Activated T-helper 1 cell treated with anti-CD3 and anti-CD28 coated beads, Interleukin-12 subunit alpha, Interleukin-12 subunit beta, Interleukin-2, Interleukin-4 antibody, amounts not matched to agents 30 ng/mL and 10 ng/mL and 1 ng/mL, durations not matched to agents 14 hours and 24 hours and 36 hours (primary cell): ENCODE measurements at regions not wholly inside any gene's neighbourhood (a gene's known extent, or its start where the extent isn't known, plus 50 kb on each side); places are given as distances from the start of the nearest gene placed in this dataset.

ENCODE experiments used
- DNase-seq: peaks from one replicate; pipeline ENCODE4 v3.0.0; 2021; ENCODE audit warnings: low spot score
- H3K27ac Mint-ChIP-seq: one replicate; pipeline ENCODE4 v1.8.0; 2021; ENCODE audit warnings: mild to moderate bottlenecking, mixed read lengths
- H3K27me3 Mint-ChIP-seq: one replicate; pipeline ENCODE4 v1.8.0; 2022; ENCODE audit warnings: mild to moderate bottlenecking, moderate library complexity, mixed read lengths; ENCODE audit not compliant: insufficient read depth
- H3K36me3 Mint-ChIP-seq: one replicate; pipeline ENCODE4 v1.8.0; 2021; ENCODE audit warnings: low read depth, mixed read lengths
- H3K4me1 Mint-ChIP-seq: one replicate; pipeline ENCODE4 v1.8.0; 2021; ENCODE audit warnings: low read depth, mixed read lengths
- H3K4me3 Mint-ChIP-seq: one replicate; pipeline ENCODE4 v1.8.0; 2021; ENCODE audit warnings: mild to moderate bottlenecking, moderate library complexity, mixed read lengths
- H3K9me3 Mint-ChIP-seq: one replicate; pipeline ENCODE4 v1.8.0; 2021; ENCODE audit warnings: mixed read lengths
- intact Hi-C: fragments of 100-400 bp; cut with micrococcal nuclease; formaldehyde crosslinking; loops from one replicate; pipeline ENCODE4 v1.15.1; 2024

DNA sequence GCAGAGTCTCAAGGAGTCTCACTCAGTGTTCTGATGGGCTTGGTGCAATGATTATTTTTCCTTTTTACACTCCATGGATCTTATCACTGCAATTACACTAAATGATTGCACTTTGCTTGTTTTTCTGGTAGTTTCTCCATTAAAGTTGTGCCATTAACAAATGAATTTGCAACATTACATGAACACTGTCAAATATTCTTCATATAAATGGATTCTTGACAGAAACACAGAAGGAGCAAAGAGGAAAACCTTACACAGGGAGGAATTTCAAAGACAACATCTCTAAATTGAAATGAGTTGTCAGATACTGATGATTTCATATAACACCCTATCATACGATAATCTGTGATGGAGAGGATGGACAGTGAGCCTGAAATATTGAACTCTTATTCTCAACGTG is 65.4 kb upstream of the CHST9 start:
- DNase-seq = no peak
- H3K27ac Mint-ChIP-seq = no peak overlapping the region
- H3K27me3 Mint-ChIP-seq = no peaks in the 10 kb centered on the region
- no peak overlapping the region for H3K4me3 Mint-ChIP-seq
- peaks cover 7% of the 10 kb centered on the region for H3K9me3 Mint-ChIP-seq
- intact Hi-C loops = no loop called here
- H3K36me3 Mint-ChIP-seq = no peaks in the 10 kb centered on the region
- H3K4me1 Mint-ChIP-seq = no peaks in the 10 kb centered on the region

DNA sequence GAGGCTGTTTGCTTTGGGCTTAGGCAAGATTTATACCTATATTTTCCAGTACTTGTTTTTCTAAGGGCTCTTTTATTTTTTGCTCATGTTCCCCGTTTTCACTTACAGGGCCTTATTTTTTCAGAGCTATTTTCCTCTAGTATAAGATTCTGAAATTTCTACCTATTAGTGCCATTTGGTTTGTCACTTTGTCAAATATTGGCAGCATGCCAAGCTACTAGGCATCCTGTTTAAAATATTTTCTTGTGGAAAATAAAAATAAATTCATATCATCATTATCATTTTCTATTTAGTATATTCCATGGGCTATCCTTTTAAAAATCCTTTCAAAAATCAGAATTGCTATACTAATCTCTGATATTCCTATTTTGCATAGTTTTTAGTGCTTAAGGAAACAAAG is 64.8 kb upstream of the CHST9 start:
- intact Hi-C loops = no loop called here

DNA sequence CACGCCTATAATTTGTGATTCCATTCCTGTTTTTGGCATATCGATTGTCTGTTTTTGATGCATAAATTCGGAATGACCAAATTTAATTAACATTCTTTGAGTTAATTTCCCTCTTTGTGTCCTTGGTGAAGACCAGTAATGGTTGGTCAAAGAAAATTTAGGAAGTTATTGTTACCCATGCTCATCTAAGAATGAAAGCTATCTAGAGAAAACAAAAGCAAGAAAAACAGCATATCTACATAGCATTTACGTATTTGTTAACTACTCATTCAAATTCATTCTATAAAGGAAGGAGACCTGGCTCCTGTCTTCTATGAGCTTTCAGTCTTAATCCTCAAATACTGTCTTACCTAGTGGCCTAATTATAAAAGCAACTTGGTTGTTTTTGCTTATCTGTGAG is 59.2 kb upstream of the CHST9 start:
- no peak for DNase-seq
- no peak overlapping the region for H3K4me3 Mint-ChIP-seq
- H3K36me3 Mint-ChIP-seq = no peaks in the 10 kb centered on the region
- intact Hi-C loops = no loop called here
- no peaks in the 10 kb centered on the region for H3K27me3 Mint-ChIP-seq
- H3K4me1 Mint-ChIP-seq = no peaks in the 10 kb centered on the region
- H3K27ac Mint-ChIP-seq = no peak overlapping the region
- H3K9me3 Mint-ChIP-seq = peaks cover 8% of the 10 kb centered on the region

More for the DNA sequence above, 64.8 kb upstream of the CHST9 start:
- H3K27me3 Mint-ChIP-seq = no peaks in the 10 kb centered on the region
- H3K4me1 Mint-ChIP-seq = no peaks in the 10 kb centered on the region
- no peak for DNase-seq
- H3K9me3 Mint-ChIP-seq = peaks cover 7% of the 10 kb centered on the region
- no peak overlapping the region for H3K4me3 Mint-ChIP-seq
- no peak overlapping the region for H3K27ac Mint-ChIP-seq
- H3K36me3 Mint-ChIP-seq = no peaks in the 10 kb centered on the region

DNA sequence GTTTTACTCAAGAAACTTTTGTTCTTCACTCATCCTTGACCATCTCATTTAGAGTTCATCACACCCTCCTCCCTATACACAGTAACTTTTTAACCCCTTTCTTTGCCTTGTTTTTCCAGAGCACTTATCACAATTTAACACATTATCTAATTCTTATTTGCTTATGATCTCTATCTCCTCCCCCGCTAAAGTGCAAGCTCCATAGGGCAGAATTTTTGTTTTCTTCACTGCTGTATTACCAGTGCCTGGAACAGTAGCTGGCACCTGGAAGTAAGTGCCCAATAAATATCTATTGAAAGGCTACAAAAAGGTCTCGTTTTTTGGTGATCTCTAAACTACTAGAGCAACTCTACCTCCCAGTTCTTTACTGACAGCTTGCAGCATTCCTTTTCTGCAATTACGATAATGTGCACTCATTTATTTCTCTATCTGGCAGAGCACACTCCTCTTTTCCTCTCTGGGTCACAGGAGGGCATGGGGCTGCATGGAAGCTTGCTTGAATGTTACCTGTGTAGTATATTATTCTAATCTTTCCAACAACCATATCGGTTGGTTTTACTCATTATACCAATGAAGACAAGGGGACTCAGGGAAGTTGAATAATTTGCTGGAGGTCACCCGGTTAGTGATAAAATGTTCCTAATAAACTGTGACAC is 57.4 kb upstream of the CHST9 start:
- DNase-seq = no peak
- H3K27ac Mint-ChIP-seq = no peak overlapping the region
- H3K27me3 Mint-ChIP-seq = no peaks in the 10 kb centered on the region
- H3K36me3 Mint-ChIP-seq = no peaks in the 10 kb centered on the region
- peaks cover 6% of the 10 kb centered on the region for H3K9me3 Mint-ChIP-seq
- no peaks in the 10 kb centered on the region for H3K4me1 Mint-ChIP-seq
- no peak overlapping the region for H3K4me3 Mint-ChIP-seq
- intact Hi-C loops = no loop called here

DNA sequence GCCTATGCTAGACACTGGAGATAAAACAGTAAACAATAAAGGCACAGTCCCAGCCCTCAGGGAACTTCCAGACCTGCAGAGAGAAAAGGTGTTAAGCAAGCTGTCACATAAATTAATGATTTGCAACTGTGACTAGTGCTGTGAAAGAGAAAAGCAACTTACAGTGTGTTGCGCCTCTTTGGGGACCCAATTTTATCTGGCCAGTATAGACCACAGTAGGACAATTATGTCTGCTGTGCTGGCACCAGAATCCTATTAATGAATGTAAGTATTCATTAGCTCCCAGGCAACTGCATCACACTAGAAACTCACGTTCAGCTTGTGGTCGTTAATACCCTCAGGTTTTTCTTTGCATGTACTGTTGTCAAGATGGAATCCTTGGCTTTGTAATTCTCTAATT is 55.3 kb upstream of the CHST9 start:
- H3K27me3 Mint-ChIP-seq = no peaks in the 10 kb centered on the region

DNA sequence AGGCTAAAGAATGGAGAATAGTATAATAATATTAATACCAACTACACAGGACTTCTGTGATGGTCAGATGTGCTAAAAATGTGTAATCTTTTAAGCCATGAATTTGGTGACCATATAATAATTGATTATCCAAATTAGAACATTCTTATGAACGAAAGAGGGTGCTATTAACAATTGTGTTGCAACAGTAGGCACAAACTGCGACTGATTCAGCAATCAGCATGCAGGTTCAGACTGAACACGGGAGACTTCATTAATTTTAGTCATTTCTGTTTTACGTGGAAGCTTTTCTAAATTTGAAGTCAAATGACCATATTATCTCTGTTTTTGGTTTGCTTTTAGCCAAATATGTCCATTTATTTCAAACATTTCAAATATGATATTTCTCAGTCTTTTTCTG is 54.6 kb upstream of the CHST9 start:
- Mint-ChIP-seq H3K27ac (no peak overlapping the region), H3K9me3 (peaks cover 6% of the 10 kb centered on the region), H3K4me1 (no peaks in the 10 kb centered on the region), H3K27me3 (no peaks in the 10 kb centered on the region), H3K4me3 (no peak overlapping the region), H3K36me3 (no peaks in the 10 kb centered on the region)
- intact Hi-C loops = no loop called here
- DNase-seq = no peak

More for the DNA sequence above, 55.3 kb upstream of the CHST9 start:
- Mint-ChIP-seq H3K4me3 (no peak overlapping the region), H3K9me3 (peaks cover 6% of the 10 kb centered on the region), H3K4me1 (no peaks in the 10 kb centered on the region), H3K36me3 (no peaks in the 10 kb centered on the region), H3K27ac (no peak overlapping the region)
- intact Hi-C loops = no loop called here
- no peak for DNase-seq

DNA sequence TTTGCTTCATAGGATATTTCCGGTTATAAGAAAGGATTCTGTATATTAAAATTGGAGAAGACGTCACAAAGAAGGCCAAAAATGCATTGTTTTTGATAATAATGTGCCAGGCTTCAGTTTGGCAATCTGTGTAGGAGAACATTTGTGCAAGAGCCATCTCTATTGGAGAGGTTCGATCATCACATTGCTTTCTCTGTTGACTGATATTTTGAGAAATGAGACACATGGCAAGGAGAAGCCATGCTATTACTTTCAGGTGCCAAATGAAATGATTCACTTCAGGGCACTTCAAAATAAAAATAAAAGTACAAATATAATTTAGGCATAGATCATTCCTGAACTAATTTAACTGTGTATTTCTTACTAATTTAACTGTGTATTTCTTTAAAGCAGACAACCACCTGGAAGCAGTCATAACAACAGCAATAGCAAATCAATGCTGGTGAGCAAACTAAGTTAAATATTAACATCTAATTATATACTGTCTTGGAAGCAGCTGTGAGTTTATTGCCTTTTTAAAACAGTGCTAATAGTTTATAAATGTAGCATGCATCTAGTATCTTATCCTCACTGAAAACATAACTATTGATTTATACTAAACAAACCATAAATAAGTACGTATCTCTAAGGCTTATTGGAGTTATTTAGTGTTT is 50.2 kb upstream of the CHST9 start:
- Mint-ChIP-seq H3K27me3 (no peaks in the 10 kb centered on the region), H3K4me1 (no peaks in the 10 kb centered on the region), H3K4me3 (no peak overlapping the region), H3K27ac (no peak overlapping the region), H3K36me3 (no peaks in the 10 kb centered on the region), H3K9me3 (peaks cover 9% of the 10 kb centered on the region)
- DNase-seq = no peak
- intact Hi-C loops = no loop called here
